Ishikawa (cell line): ENCODE measurements at regions not wholly inside any gene's neighbourhood (a gene's known extent, or its start where the extent isn't known, plus 50 kb on each side); places are given as distances from the start of the nearest gene placed in this dataset.

Experiments
- CEBPB ChIP-seq: IDR thresholded peaks from 2 replicates; pipeline ENCODE4 v1.6.1; 2012
- CREB1 ChIP-seq: IDR thresholded peaks from 2 replicates; pipeline ENCODE4 v1.6.1; 2012; ENCODE audit warnings: low read depth
- EP300 ChIP-seq: IDR thresholded peaks from 2 replicates; pipeline ENCODE4 v1.6.1; 2012; ENCODE audit warnings: borderline replicate concordance
- MAX ChIP-seq: IDR thresholded peaks from 2 replicates; pipeline ENCODE4 v1.6.1; 2012
- NFIC ChIP-seq: IDR thresholded peaks from 2 replicates; pipeline ENCODE4 v1.6.1; 2012
- RAD21 ChIP-seq: IDR thresholded peaks from 2 replicates; pipeline ENCODE4 v1.6.1; 2012; ENCODE audit warnings: low read depth
- REST ChIP-seq: IDR thresholded peaks from 2 replicates; pipeline ENCODE4 v1.6.1; 2012; ENCODE audit warnings: low read depth, mild to moderate bottlenecking
- TAF1 ChIP-seq: IDR thresholded peaks from 2 replicates; pipeline ENCODE4 v1.6.1; 2012; ENCODE audit warnings: low read depth, mild to moderate bottlenecking
- YY1 ChIP-seq: IDR thresholded peaks from 2 replicates; pipeline ENCODE4 v1.6.1; 2012; ENCODE audit warnings: low read depth
- ZBTB7A ChIP-seq: IDR thresholded peaks from 2 replicates; pipeline ENCODE4 v1.6.1; 2012; ENCODE audit warnings: low read depth
- TF ChIP-seq, protein P1 (sequence below): IDR thresholded peaks from 2 replicates; pipeline ENCODE4 v1.6.1; 2012

- no peak for TF ChIP-seq CREB1
- TF ChIP-seq EP300, result no peak
- TF ChIP-seq MAX, result no peak
- no peak for TF ChIP-seq YY1
- no peak for TF ChIP-seq REST
- TF ChIP-seq TAF1, result no peak
- no peak for TF ChIP-seq CEBPB
- TF ChIP-seq, protein P1, sequence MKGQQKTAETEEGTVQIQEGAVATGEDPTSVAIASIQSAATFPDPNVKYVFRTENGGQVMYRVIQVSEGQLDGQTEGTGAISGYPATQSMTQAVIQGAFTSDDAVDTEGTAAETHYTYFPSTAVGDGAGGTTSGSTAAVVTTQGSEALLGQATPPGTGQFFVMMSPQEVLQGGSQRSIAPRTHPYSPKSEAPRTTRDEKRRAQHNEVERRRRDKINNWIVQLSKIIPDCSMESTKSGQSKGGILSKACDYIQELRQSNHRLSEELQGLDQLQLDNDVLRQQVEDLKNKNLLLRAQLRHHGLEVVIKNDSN, result no peak
- no peak for TF ChIP-seq NFIC
- TF ChIP-seq RAD21, result peak; percentile 26; the same call in 1 of the 2 replicates
- no peak for TF ChIP-seq ZBTB7A
These were observed 197.0 kb downstream of the GLRX3 start for GRCh38 chr10:130333185-130333584.
